CD4-positive, alpha-beta T cell treated with Interleukin-4 for 4 hours (primary cell): ENCODE measurements at regions not wholly inside any gene's neighbourhood (a gene's known extent, or its start where the extent isn't known, plus 50 kb on each side); places are given as distances from the start of the nearest gene placed in this dataset.
"Not testable (repeated sequence)": the region's sequence is repeated elsewhere in the genome, so short reads cannot be mapped to it uniquely, and the experiment has no call there.

Experiments used
- DNase-seq: peaks from one replicate; pipeline ENCODE4 v3.0.0-alpha.2; 2020

DNA sequence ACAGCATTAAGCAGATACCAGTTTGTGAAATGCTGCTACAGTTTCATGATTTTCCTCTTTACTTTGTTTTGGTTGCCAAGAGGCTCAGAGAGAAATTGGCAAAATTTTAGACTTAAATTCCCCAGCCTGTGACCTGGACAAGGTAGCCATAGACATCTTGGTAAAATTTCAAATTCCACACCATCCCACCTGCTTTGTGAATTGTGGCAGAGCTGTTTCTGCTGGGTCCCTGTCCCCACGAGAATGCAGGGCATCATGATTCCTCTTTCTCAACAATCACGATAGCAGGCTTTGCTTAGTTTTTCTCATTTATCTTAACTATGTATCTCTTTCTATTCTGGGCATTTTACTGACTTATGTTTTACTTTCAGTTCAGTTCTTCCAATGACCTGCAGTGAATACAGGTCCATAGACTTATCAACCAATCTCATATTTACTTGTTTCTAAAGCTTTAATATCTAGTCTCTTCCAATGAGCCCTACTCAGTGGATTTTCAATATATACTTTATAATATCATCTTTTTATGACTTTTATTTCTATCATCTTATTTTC, 351.6 kb downstream of the SOCS6 start:
- no peak for DNase-seq

DNA sequence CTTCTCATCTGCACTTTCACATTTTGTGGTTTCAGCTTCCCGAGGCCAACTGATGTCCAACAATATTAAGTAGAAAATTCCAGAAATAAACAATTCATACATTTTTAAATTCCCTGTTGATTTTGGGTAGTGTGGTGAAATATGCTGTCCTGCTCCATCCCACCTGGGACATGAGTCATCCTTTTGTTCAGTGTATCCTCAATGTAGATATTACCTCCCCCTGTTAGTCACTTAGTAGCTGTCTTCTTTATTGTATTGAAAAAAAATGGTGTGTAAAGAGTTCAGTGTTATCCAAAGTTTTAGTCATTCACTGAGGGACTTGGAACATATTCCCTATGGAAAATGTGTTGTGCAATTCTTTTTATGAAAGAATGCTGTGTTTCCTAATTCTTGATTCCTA, 348.1 kb downstream of the SOCS6 start:
- DNase-seq = no peak

GRCh38 chr18:70634576-70635147, 345.8 kb downstream of the SOCS6 start:
- no peak for DNase-seq

GRCh38 chr18:70627182-70627802, 338.4 kb downstream of the SOCS6 start:
- no peak for DNase-seq

GRCh38 chr18:70622622-70623419, 334.0 kb downstream of the SOCS6 start:
- no peak for DNase-seq

DNA sequence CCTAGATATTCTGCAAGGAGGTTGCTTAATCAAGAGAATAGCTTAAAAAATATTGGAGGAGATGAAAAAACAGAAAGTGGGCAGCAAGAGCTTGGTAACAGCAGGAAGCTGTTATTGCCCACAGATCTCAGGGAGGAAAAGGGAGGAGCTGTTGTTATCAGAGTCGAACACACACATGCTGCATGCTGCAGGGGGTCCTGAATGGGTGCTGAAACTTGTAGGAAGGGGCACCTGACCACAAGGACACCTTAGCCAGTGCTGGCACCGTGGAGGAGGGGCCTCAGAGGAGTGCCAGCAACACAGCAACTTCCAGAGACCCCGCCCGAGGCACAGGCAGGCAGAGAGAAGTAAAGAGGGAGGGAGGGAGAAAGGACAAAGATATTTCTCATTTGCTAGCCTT, 332.9 kb downstream of the SOCS6 start:
- DNase-seq = peak; percentile 39

DNA sequence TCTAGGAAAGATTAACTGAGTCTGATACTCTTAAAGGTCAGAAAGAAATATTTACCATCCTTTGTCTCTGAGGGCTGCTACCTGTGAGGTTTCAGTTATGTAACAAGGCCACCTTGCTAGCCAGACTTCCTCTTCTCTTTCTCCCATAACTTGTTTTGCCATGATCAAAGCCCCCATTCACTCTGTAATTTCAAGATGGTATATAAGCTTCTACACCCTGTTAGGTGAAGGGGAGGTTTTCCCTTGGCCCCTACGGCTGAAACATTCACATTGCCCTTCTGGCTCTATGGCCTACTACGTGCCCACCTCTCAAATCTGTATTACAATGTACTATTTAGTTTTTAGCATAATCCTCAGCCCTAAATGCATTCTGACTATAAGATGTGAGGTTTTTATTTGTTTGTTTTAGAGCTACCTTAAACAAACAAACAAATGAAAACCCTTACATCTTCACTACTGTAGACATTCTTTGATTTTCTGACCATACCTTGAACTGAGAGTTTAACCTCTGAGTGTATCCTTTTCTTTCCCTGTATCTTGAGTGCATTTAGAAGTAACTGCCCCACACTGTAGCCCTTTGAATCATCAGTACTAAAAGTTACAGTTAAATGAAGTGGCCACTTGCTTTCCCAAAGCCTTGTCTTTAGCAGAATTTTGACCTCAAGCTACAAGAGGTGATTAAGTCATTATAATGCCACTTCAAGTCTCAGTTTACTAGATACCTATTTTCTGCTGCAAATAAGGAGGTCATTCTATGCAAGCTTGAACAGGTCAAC, 332.2 kb downstream of the SOCS6 start:
- DNase-seq = no peak

DNA sequence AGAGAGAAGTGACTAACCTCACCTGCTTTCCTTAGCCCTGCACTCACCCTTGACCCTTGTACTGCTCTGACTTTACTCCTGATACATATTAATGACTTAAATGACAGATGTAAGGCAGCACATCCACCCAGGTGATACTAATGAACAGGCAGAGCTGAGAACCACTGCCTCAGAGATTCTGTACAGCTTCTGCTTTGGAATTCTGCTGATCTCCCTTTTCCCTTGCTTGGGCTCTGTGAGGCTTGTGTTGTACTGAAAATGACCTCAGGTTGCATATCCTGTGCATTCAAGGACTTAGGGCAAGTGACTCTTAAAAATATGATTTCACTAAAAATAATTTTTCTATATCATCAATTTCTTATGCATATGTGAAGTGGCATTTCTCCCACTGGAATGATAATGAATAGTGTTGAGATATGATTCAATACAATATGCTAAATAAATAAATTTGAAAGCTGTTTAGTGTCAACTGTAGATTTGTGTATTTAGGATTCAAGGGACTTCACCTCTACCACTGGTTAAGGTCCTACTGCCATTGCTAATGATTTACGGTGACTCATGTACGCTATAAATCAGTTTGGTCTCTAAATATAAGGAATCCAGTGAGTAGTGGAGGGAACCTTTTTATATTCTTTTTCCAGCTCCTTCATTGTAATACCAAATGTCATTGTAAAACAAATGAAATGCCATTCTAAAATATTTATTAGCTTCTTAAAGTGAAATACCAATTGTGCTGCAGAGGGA, 328.3 kb downstream of the SOCS6 start:
- DNase-seq = no peak

GRCh38 chr18:70600225-70600925, 311.5 kb downstream of the SOCS6 start:
- DNase-seq = no peak

GRCh38 chr18:70598406-70598805, 309.6 kb downstream of the SOCS6 start:
- DNase-seq = no peak

- DNase-seq = no peak
Observed at GRCh38 chr18:70582981-70583380, 294.1 kb downstream of the SOCS6 start.

- no peak for DNase-seq
Observed at GRCh38 chr18:70578480-70578879, 289.6 kb downstream of the SOCS6 start.

GRCh38 chr18:70577023-70577420, 288.2 kb downstream of the SOCS6 start:
- no peak for DNase-seq

DNA sequence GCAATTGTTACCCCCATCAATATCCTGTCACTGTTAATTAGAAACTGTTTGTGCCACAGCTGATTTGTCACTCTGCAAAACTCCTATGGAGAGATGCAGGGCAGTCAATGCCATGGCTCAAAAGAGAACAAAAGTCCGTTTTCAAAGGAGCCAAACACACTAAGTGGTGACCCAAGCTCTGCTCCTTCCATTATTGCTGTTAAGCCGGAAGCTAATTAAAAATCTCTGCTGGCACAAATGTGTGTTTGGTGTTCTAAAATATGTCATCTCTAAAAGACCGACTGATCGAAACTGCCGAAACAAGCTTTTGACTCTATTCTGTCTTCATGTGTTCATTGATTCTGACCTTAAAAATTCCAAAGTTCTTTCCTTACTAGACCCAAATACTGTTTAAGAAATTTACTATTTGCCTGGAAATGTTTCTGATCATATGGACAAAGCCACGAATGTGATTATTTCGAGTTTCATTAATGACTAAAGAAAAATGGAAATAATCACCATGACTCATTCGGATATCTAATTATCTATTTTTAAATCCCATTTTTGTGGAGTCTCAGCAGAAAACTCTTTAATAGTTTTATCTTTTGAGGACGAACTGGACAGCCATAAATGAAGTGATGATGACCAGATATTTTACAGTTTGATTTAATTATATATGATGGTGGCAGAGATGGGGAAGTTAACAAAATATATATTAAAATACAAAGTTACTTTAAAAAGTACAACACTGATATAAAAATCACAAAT, 287.6 kb downstream of the SOCS6 start:
- no peak for DNase-seq

DNA sequence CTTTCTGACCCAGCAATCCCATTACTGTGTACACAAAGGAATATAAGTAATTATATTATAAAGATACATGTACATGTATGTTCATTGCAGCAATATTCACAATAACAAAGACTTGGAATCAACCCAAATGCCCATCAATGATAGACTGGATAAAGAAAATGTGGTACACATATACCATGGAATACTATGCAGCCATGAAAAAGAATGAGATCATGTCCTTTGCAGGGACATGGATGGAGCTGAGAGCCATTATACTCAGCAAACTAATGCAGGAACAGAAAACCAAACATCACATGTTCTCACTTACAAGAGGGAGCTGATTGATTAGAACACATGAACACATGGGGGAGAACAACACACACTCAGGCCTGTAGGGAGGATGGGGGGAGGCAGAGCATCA, 286.1 kb downstream of the SOCS6 start:
- not testable (repeated sequence) for DNase-seq

- DNase-seq = not testable (repeated sequence)
Observed at GRCh38 chr18:70569647-70570046, 280.8 kb downstream of the SOCS6 start.

- DNase-seq = no peak
Observed at GRCh38 chr18:70559446-70559845, 270.6 kb downstream of the SOCS6 start.

GRCh38 chr18:70558371-70558770, 269.5 kb downstream of the SOCS6 start:
- no peak for DNase-seq

- no peak for DNase-seq
Observed at GRCh38 chr18:70554854-70555445, 266.1 kb downstream of the SOCS6 start.

GRCh38 chr18:70553936-70554260, 265.1 kb downstream of the SOCS6 start:
- no peak for DNase-seq
